Right kidney (tissue), 1 donor: ENCODE measurements at regions not wholly inside any gene's neighbourhood (a gene's known extent, or its start where the extent isn't known, plus 50 kb on each side); places are given as distances from the start of the nearest gene placed in this dataset.
A peak's percentile ranks its signal among the peaks of the same experiment; 100 is the strongest.
"Not testable (repeated sequence)": the region's sequence is repeated elsewhere in the genome, so short reads cannot be mapped to it uniquely, and the experiment has no call there.

Experiments
- DNase-seq: peaks from one replicate; pipeline ENCODE4 v3.0.0-alpha.2; 2016

GRCh38 chr15:57767481-57767880 is 61.0 kb downstream of the POLR2M start:
- DNase-seq, result no peak

GRCh38 chr15:57769266-57769665 is 62.8 kb downstream of the POLR2M start:
- DNase-seq, result peak; percentile 11

- no peak for DNase-seq
Measured at GRCh38 chr15:57770495-57770894, 64.0 kb downstream of the POLR2M start.

- DNase-seq, result no peak
Measured at GRCh38 chr15:57772223-57772957, 65.9 kb downstream of the POLR2M start.

- DNase-seq, result no peak
Measured at GRCh38 chr15:57773051-57773450, 66.5 kb downstream of the POLR2M start.

GRCh38 chr15:57777003-57777402 is 70.5 kb downstream of the POLR2M start:
- DNase-seq, result no peak

- DNase-seq, result no peak
Measured at GRCh38 chr15:57780471-57780870, 74.0 kb downstream of the POLR2M start.

GRCh38 chr15:57782731-57783130 is 76.2 kb downstream of the POLR2M start:
- DNase-seq, result no peak

- no peak for DNase-seq
Measured at GRCh38 chr15:57784081-57784511, 77.6 kb downstream of the POLR2M start.

GRCh38 chr15:57785039-57785438 is 78.5 kb downstream of the POLR2M start:
- no peak for DNase-seq

GRCh38 chr15:57785959-57786358 is 79.4 kb downstream of the POLR2M start:
- no peak for DNase-seq

- no peak for DNase-seq
Measured at GRCh38 chr15:57789225-57789624, 82.7 kb downstream of the POLR2M start.

- DNase-seq, result no peak
Measured at GRCh38 chr15:57792724-57793449, 86.4 kb downstream of the POLR2M start.

- no peak for DNase-seq
Measured at GRCh38 chr15:57795261-57795660, 88.7 kb downstream of the POLR2M start.

GRCh38 chr15:57796146-57796545 is 89.6 kb downstream of the POLR2M start:
- DNase-seq, result no peak

GRCh38 chr15:57797110-57797509 is 90.6 kb downstream of the POLR2M start:
- DNase-seq, result no peak

- DNase-seq, result peak; percentile 13
Measured at GRCh38 chr15:57797568-57798267, 91.2 kb downstream of the POLR2M start.

- no peak for DNase-seq
Measured at GRCh38 chr15:57806003-57806402, 99.5 kb downstream of the POLR2M start.

GRCh38 chr15:57809285-57809684 is 102.8 kb downstream of the POLR2M start:
- DNase-seq, result not testable (repeated sequence)

- DNase-seq, result no peak
Measured at GRCh38 chr15:57816599-57816998, 110.1 kb downstream of the POLR2M start.

GRCh38 chr15:57819646-57820045 is 113.1 kb downstream of the POLR2M start:
- DNase-seq, result no peak

- DNase-seq, result no peak
Measured at GRCh38 chr15:57820119-57820518, 113.6 kb downstream of the POLR2M start.

- DNase-seq, result no peak
Measured at GRCh38 chr15:57821826-57822225, 115.3 kb downstream of the POLR2M start.
